PC-3 (cell line): ENCODE measurements at regions not wholly inside any gene's neighbourhood (a gene's known extent, or its start where the extent isn't known, plus 50 kb on each side); places are given as distances from the start of the nearest gene placed in this dataset.

ENCODE experiments used
- EZH2phosphoT487 ChIP-seq: fragments of 300-600 bp; sonication (generic); IDR thresholded peaks from 2 replicates; pipeline ENCODE4 v1.6.1; 2018; ENCODE audit warnings: mild to moderate bottlenecking, antibody characterized with exemption, low read length, borderline replicate concordance
- TF ChIP-seq, protein P1 (sequence below): fragments of 300-600 bp; sonication (generic); conservative IDR thresholded peaks from 2 replicates; pipeline ENCODE4 v1.5.1; 2017; ENCODE audit warnings: antibody characterized with exemption, low read depth, mild to moderate bottlenecking, low read length

- TF ChIP-seq, protein P1, sequence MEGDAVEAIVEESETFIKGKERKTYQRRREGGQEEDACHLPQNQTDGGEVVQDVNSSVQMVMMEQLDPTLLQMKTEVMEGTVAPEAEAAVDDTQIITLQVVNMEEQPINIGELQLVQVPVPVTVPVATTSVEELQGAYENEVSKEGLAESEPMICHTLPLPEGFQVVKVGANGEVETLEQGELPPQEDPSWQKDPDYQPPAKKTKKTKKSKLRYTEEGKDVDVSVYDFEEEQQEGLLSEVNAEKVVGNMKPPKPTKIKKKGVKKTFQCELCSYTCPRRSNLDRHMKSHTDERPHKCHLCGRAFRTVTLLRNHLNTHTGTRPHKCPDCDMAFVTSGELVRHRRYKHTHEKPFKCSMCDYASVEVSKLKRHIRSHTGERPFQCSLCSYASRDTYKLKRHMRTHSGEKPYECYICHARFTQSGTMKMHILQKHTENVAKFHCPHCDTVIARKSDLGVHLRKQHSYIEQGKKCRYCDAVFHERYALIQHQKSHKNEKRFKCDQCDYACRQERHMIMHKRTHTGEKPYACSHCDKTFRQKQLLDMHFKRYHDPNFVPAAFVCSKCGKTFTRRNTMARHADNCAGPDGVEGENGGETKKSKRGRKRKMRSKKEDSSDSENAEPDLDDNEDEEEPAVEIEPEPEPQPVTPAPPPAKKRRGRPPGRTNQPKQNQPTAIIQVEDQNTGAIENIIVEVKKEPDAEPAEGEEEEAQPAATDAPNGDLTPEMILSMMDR = no peak
- no peak for TF ChIP-seq EZH2phosphoT487
Measured at GRCh38 chr4:154984148-154984547, 203.1 kb downstream of the RBM46 start.
